GM12878 (cell line): ENCODE measurements at regions not wholly inside any gene's neighbourhood (a gene's known extent, or its start where the extent isn't known, plus 50 kb on each side); places are given as distances from the start of the nearest gene placed in this dataset.

Source experiments
- ATAC-seq: fragments of 200-7000 bp; cut with Tn5 transposase; 3 replicates; pipeline ENCODE4 v1.9.1; 2020; ENCODE audit warnings: mild to moderate bottlenecking, moderate library complexity
- BruUV-seq: library from RNA; stranded (reverse); fragments of 400-500 nt; replicated peaks from 2 replicates; lab custom pipeline; 2021; lab: Mats Ljungman, UMichigan
- CTCF ChIA-PET: fragments of 300-600 bp; sonication (Branson Sonifier 250); formaldehyde crosslinking; extraction: SDS; loops from one replicate; lab custom pipeline; 2021; ENCODE audit warnings: inconsistent platforms; lab: Yijun Ruan, JAX
- POLR2A ChIA-PET: fragments of 350-600 bp; formaldehyde crosslinking; extraction: SDS; loops from one replicate; lab custom pipeline; 2021; ENCODE audit warnings: inconsistent platforms; lab: Charles Lee
- RAD21 ChIA-PET: fragments of 300-600 bp; sonication (Branson Sonifier 250); formaldehyde crosslinking; loops from one replicate; lab custom pipeline; 2023; ENCODE audit warnings: antibody characterized with exemption; ENCODE audit not compliant: unreplicated experiment; lab: Charles Lee
- SMC1A ChIA-PET: fragments of 300-600 bp; sonication (Branson Sonifier 250); formaldehyde crosslinking; loops from one replicate; lab custom pipeline; 2023; ENCODE audit not compliant: unreplicated experiment, uncharacterized antibody; lab: Charles Lee
- DNase-seq: peaks from one replicate; pipeline ENCODE4 v3.0.0-alpha.2; 2011; ENCODE audit warnings: low read depth, low spot score
- FAIRE-seq: peaks from 3 replicates; lab custom pipeline; 2011; peaks lifted over from hg19 to GRCh38; lab: Jason Lieb, UNC
- H2AFZ ChIP-seq: 2 replicates; pipeline ENCODE4 v1.6.0; 2011; ENCODE audit warnings: low read depth, low read length, control low read depth; ENCODE audit not compliant: control insufficient read depth
- H3K27ac ChIP-seq: 2 replicates; pipeline ENCODE4 v1.5.1; 2011; ENCODE audit warnings: control low read depth; ENCODE audit not compliant: control insufficient read depth, insufficient read depth
- H3K27me3 ChIP-seq, 2 experiments: replicated peaks in 1 of 2; 2 replicates each; pipeline versions ENCODE4 v1.6.0 to v1.6.1; 2011; ENCODE audit warnings: low read length in 1 of 2; ENCODE audit not compliant: control insufficient read depth in 2 of 2, insufficient read depth in 2 of 2
- H3K36me3 ChIP-seq, 2 experiments: 2 replicates each; pipeline ENCODE4 v1.5.1; 2011; ENCODE audit warnings: low read length in 1 of 2; ENCODE audit not compliant: control insufficient read depth in 2 of 2, insufficient read depth in 2 of 2
- H3K4me1 ChIP-seq: 2 replicates; pipeline ENCODE4 v1.6.1; 2011; ENCODE audit warnings: mild to moderate bottlenecking, low read length, moderate library complexity, mixed read lengths; ENCODE audit not compliant: control insufficient read depth, insufficient read depth
- H3K4me2 ChIP-seq: 2 replicates; pipeline ENCODE4 v1.6.0; 2011; ENCODE audit warnings: control low read depth; ENCODE audit not compliant: control insufficient read depth, insufficient read depth
- H3K4me3 ChIP-seq: fragments of 200-600 bp; sonication (generic); 2 replicates; pipeline ENCODE4 v1.5.1; 2016
- H3K79me2 ChIP-seq: 2 replicates; pipeline ENCODE4 v1.6.0; 2011; ENCODE audit warnings: low read length; ENCODE audit not compliant: control insufficient read depth, insufficient read depth
- H3K9ac ChIP-seq: 2 replicates; pipeline ENCODE4 v1.8.0; 2011; ENCODE audit warnings: low read length, control low read depth, mixed read lengths; ENCODE audit not compliant: control insufficient read depth, insufficient read depth
- H3K9me3 ChIP-seq: replicated peaks from 3 replicates; pipeline ENCODE4 v1.5.1; 2011; ENCODE audit warnings: mild to moderate bottlenecking, low read length; ENCODE audit not compliant: control insufficient read depth, insufficient read depth
- H4K20me1 ChIP-seq: 2 replicates; pipeline ENCODE4 v1.6.0; 2011; ENCODE audit not compliant: control insufficient read depth, insufficient read depth
- ATF7 ChIP-seq: fragments of 450-650 bp; IDR thresholded peaks from 2 replicates; pipeline ENCODE4 v1.6.1; 2016; ENCODE audit warnings: low read depth, mild to moderate bottlenecking
- CEBPB ChIP-seq, 2 experiments: fragments of 150-350 bp in 1 of 2; IDR thresholded peaks; 2 replicates each; pipeline ENCODE4 v1.6.1; 2012 to 2014; ENCODE audit warnings: low read depth in 2 of 2, low read length in 2 of 2, borderline replicate concordance in 1 of 2, inconsistent platforms in 1 of 2
- GABPA ChIP-seq: IDR thresholded peaks from 2 replicates; pipeline ENCODE4 v1.6.1; 2014; ENCODE audit warnings: antibody characterized with exemption, low read depth, mild to moderate bottlenecking, inconsistent platforms
- IKZF1 ChIP-seq: fragments of 450-650 bp; conservative IDR thresholded peaks from 2 replicates; pipeline ENCODE4 v1.6.1; 2017; ENCODE audit warnings: antibody characterized with exemption, mild to moderate bottlenecking
- KDM1A ChIP-seq: fragments of 200-600 bp; sonication (generic); IDR thresholded peaks from 2 replicates; pipeline ENCODE4 v1.6.1; 2016; ENCODE audit warnings: borderline replicate concordance
- NBN ChIP-seq: fragments of 450-650 bp; IDR thresholded peaks from 2 replicates; pipeline ENCODE4 v1.6.1; 2016
- RFX5 ChIP-seq: IDR thresholded peaks from 2 replicates; pipeline ENCODE4 v1.6.1; 2011; ENCODE audit warnings: low read depth, low read length, improper control_type of control experiment
- SMARCA5 ChIP-seq: fragments of 450-650 bp; IDR thresholded peaks from 2 replicates; pipeline ENCODE4 v1.6.1; 2017; ENCODE audit warnings: mild to moderate bottlenecking
- STAT3 ChIP-seq: IDR thresholded peaks from 2 replicates; pipeline ENCODE4 v1.6.1; 2011; ENCODE audit warnings: low read depth, low read length, improper control_type of control experiment
- SUZ12 ChIP-seq: fragments of 200-600 bp; sonication (generic); IDR thresholded peaks from one replicate; pipeline ENCODE4 v1.6.1; 2018; ENCODE audit warnings: antibody characterized with exemption, mild to moderate bottlenecking; ENCODE audit not compliant: unreplicated experiment
- TCF7 ChIP-seq: IDR thresholded peaks from 2 replicates; pipeline ENCODE4 v1.6.1; 2014; ENCODE audit warnings: antibody characterized with exemption, borderline replicate concordance
- ZBTB40 ChIP-seq: fragments of 450-650 bp; IDR thresholded peaks from 2 replicates; pipeline ENCODE4 v1.6.1; 2016; ENCODE audit warnings: mild to moderate bottlenecking, moderate library complexity, borderline replicate concordance
- ZNF622 ChIP-seq: fragments of 450-650 bp; IDR thresholded peaks from 2 replicates; pipeline ENCODE4 v1.6.1; 2017; ENCODE audit warnings: mild to moderate bottlenecking, inconsistent platforms
- WGBS: methylation state at CpG from one replicate; pipeline ENCODE4 v1.1.6; 2016; ENCODE audit warnings: low lambda C conversion rate; ENCODE audit not compliant: insufficient replicate concordance, insufficient coverage; ENCODE audit errors: missing lambda C conversion rate; 5-methylcytosine and 5-hydroxymethylcytosine counted together
- in situ Hi-C: fragments of 300-500 bp; cut with MboI; formaldehyde crosslinking; loops from 9 replicates; pipeline ENCODE4 v1.14.3; 2018; ENCODE audit warnings: mixed read lengths
- intact Hi-C: fragments of 100-400 bp; cut with micrococcal nuclease; formaldehyde crosslinking; loops from one replicate; pipeline ENCODE4 v1.14.2; 2022; ENCODE audit not compliant: unreplicated experiment
- TF ChIP-seq, protein P1 (sequence below): IDR thresholded peaks from 2 replicates; pipeline ENCODE4 v1.6.1; 2012; ENCODE audit warnings: low read depth, low read length, improper control_type of control experiment
- TF ChIP-seq, protein P2 (sequence below): fragments of 450-650 bp; IDR thresholded peaks from 2 replicates; pipeline ENCODE4 v1.6.1; 2018; ENCODE audit warnings: borderline replicate concordance, mild to moderate bottlenecking; ENCODE audit not compliant: partially characterized antibody

DNA sequence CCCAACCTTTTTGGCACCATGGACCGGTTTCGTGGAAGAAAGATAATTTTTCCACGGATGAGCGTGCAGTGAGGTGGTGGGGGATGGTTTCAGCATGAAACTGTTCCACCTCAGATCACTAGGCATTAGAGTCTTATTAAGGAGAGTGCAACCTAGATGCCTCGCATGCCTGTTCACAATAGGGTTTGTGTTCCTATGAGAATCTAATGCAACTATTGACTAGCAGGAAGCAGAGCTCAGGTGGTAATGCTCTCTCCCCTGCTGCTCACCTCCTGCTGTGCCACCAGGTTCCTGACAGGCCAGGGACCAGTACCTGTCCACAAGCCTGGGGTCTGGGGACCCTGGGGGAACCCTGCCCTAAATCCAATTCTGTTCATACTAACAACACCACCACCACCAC is 377.8 kb downstream of the OLFM3 start:
- TF ChIP-seq STAT3 (no peak), NBN (no peak), ZNF622 (no peak), KDM1A (no peak), ATF7 (no peak), CEBPB (IDR thresholded peaks at IDR 0.05; ENCODE audit: borderline replicate concordance in 1 of 2, low read depth in 2 of 2, low read length in 2 of 2) (no peak), SMARCA5 (no peak), ZBTB40 (no peak), GABPA (no peak), RFX5 (no peak), IKZF1 (no peak), TCF7 (no peak), SUZ12 (no peak)
- TF ChIP-seq, protein P1, sequence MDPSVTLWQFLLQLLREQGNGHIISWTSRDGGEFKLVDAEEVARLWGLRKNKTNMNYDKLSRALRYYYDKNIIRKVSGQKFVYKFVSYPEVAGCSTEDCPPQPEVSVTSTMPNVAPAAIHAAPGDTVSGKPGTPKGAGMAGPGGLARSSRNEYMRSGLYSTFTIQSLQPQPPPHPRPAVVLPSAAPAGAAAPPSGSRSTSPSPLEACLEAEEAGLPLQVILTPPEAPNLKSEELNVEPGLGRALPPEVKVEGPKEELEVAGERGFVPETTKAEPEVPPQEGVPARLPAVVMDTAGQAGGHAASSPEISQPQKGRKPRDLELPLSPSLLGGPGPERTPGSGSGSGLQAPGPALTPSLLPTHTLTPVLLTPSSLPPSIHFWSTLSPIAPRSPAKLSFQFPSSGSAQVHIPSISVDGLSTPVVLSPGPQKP = no peak
- TF ChIP-seq, protein P2, sequence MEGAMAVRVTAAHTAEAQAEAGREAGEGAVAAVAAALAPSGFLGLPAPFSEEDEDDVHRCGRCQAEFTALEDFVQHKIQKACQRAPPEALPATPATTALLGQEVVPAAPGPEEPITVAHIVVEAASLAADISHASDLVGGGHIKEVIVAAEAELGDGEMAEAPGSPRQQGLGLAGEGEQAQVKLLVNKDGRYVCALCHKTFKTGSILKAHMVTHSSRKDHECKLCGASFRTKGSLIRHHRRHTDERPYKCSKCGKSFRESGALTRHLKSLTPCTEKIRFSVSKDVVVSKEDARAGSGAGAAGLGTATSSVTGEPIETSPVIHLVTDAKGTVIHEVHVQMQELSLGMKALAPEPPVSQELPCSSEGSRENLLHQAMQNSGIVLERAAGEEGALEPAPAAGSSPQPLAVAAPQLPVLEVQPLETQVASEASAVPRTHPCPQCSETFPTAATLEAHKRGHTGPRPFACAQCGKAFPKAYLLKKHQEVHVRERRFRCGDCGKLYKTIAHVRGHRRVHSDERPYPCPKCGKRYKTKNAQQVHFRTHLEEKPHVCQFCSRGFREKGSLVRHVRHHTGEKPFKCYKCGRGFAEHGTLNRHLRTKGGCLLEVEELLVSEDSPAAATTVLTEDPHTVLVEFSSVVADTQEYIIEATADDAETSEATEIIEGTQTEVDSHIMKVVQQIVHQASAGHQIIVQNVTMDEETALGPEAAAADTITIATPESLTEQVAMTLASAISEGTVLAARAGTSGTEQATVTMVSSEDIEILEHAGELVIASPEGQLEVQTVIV = no peak
- TF ChIP-seq, all 136 proteins: peak for 0
- H3K79me2 ChIP-seq = no peaks in the 10 kb centered on the region
- ATAC-seq = no peak
- no peaks in the 10 kb centered on the region for H3K9me3 ChIP-seq
- H3K27ac ChIP-seq = no peak overlapping the region
- WGBS = 23% methylated on average over 5 of the region's 5 CpGs
- H3K4me2 ChIP-seq = no peak overlapping the region
- no peaks in the 10 kb centered on the region for H3K4me1 ChIP-seq
- intact Hi-C loops = no loop called here
- no peaks in the 10 kb centered on the region for H3K27me3 ChIP-seq
- SMC1A ChIA-PET = no interaction called here
- no peak for DNase-seq
- no peaks in the 10 kb centered on the region for H4K20me1 ChIP-seq
- no TSS peak for BruUV-seq
- H3K36me3 ChIP-seq = no peaks in the 10 kb centered on the region
- H3K9ac ChIP-seq = no peak overlapping the region
- no peak for FAIRE-seq
- no peak overlapping the region for H3K4me3 ChIP-seq
- RAD21 ChIA-PET = no interaction called here
- in situ Hi-C loops = no loop called here
- POLR2A ChIA-PET = no interaction called here
- H2AFZ ChIP-seq = no peak overlapping the region
- CTCF ChIA-PET = no interaction called here
